ENCODE measurements at regions not wholly inside any gene's neighbourhood (a gene's known extent, or its start where the extent isn't known, plus 50 kb on each side); places are given as distances from the start of the nearest gene placed in this dataset.

GRCh38 chr10:18822156-18822555, 162.9 kb downstream of the ARL5B start:
- TF ChIP-seq EZH2 (IDR thresholded peaks at IDR 0.05; ENCODE audit: borderline replicate concordance, low read depth, low read length, severe bottlenecking): no peak
- no peak for TF ChIP-seq POLR2AphosphoS5 (IDR thresholded peaks at IDR 0.05; ENCODE audit: insufficient read depth, low read depth, low read length)
- no peak for TF ChIP-seq CTCF (IDR thresholded peaks at IDR 0.05; ENCODE audit: extremely low read depth in 1 of 2, insufficient read depth in 1 of 2, low read depth in 1 of 2, low read length in 2 of 2)
- no peak for TF ChIP-seq MAX (IDR thresholded peaks at IDR 0.05; ENCODE audit: insufficient read depth, insufficient read length)
- TF ChIP-seq POLR2A (IDR thresholded peaks at IDR 0.05; ENCODE audit: low read depth, low read length): no peak
- no peak for TF ChIP-seq MYC (IDR thresholded peaks at IDR 0.05; ENCODE audit: low read depth, low read length)
- no peak for TF ChIP-seq JUN (IDR thresholded peaks at IDR 0.05; ENCODE audit: borderline replicate concordance, insufficient read depth, insufficient read length, low read depth)
- TF ChIP-seq GATA2 (IDR thresholded peaks at IDR 0.05; ENCODE audit: insufficient read depth, insufficient read length, low read depth, low read length): no peak
- no peak for TF ChIP-seq FOS (IDR thresholded peaks at IDR 0.05; ENCODE audit: borderline replicate concordance, insufficient read depth, low read length)
